Glutamatergic neuron (in vitro differentiated cells): ENCODE measurements at regions not wholly inside any gene's neighbourhood (a gene's known extent, or its start where the extent isn't known, plus 50 kb on each side); places are given as distances from the start of the nearest gene placed in this dataset.
A peak's percentile ranks its signal among the peaks of the same experiment; 100 is the strongest.

Source experiments
- DNase-seq: peaks from one replicate; pipeline ENCODE4 v3.0.0; 2022
- H3K27ac Mint-ChIP-seq: one replicate; pipeline ENCODE4 v1.8.0; 2020; ENCODE audit warnings: mild to moderate bottlenecking, mixed read lengths, inconsistent platforms; ENCODE audit not compliant: unreplicated experiment
- H3K27me3 Mint-ChIP-seq: one replicate; pipeline ENCODE4 v1.8.0; 2020; ENCODE audit warnings: mild to moderate bottlenecking, moderate library complexity, mixed read lengths, inconsistent platforms; ENCODE audit not compliant: unreplicated experiment
- H3K36me3 Mint-ChIP-seq: one replicate; pipeline ENCODE4 v1.8.0; 2020; ENCODE audit warnings: mild to moderate bottlenecking, mixed read lengths, inconsistent platforms; ENCODE audit not compliant: unreplicated experiment
- H3K4me1 Mint-ChIP-seq: one replicate; pipeline ENCODE4 v1.8.0; 2020; ENCODE audit warnings: mild to moderate bottlenecking, low read depth, mixed read lengths, inconsistent platforms; ENCODE audit not compliant: unreplicated experiment
- H3K4me3 Mint-ChIP-seq: one replicate; pipeline ENCODE4 v1.8.0; 2020; ENCODE audit warnings: mild to moderate bottlenecking, mixed read lengths, inconsistent platforms; ENCODE audit not compliant: unreplicated experiment
- H3K9me3 Mint-ChIP-seq: one replicate; pipeline ENCODE4 v1.8.0; 2020; ENCODE audit warnings: mild to moderate bottlenecking, moderate library complexity, mixed read lengths, inconsistent platforms; ENCODE audit not compliant: unreplicated experiment
- TF ChIP-seq, protein P1 (sequence below): fragments of 200-600 bp; sonication (generic); IDR thresholded peaks from one replicate; pipeline ENCODE4 v1.5.0; 2021; ENCODE audit not compliant: partially characterized antibody, unreplicated experiment

- TF ChIP-seq, protein P1, sequence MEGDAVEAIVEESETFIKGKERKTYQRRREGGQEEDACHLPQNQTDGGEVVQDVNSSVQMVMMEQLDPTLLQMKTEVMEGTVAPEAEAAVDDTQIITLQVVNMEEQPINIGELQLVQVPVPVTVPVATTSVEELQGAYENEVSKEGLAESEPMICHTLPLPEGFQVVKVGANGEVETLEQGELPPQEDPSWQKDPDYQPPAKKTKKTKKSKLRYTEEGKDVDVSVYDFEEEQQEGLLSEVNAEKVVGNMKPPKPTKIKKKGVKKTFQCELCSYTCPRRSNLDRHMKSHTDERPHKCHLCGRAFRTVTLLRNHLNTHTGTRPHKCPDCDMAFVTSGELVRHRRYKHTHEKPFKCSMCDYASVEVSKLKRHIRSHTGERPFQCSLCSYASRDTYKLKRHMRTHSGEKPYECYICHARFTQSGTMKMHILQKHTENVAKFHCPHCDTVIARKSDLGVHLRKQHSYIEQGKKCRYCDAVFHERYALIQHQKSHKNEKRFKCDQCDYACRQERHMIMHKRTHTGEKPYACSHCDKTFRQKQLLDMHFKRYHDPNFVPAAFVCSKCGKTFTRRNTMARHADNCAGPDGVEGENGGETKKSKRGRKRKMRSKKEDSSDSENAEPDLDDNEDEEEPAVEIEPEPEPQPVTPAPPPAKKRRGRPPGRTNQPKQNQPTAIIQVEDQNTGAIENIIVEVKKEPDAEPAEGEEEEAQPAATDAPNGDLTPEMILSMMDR, result no peak
- no peaks in the 10 kb centered on the region for H3K27me3 Mint-ChIP-seq
- H3K9me3 Mint-ChIP-seq, result peaks cover 2% of the 10 kb centered on the region
- H3K27ac Mint-ChIP-seq, result no peak overlapping the region
- H3K36me3 Mint-ChIP-seq, result peaks cover 10% of the 10 kb centered on the region
- no peak overlapping the region for H3K4me3 Mint-ChIP-seq
- no peak for DNase-seq
- H3K4me1 Mint-ChIP-seq, result peaks cover under 1% of the 10 kb centered on the region
Measured at GRCh38 chr2:121825003-121825950, 69.8 kb downstream of the TSN start.

- Mint-ChIP-seq H3K27ac (no peak overlapping the region), H3K36me3 (peaks cover 10% of the 10 kb centered on the region), H3K4me1 (no peaks in the 10 kb centered on the region), H3K4me3 (no peak overlapping the region), H3K27me3 (no peaks in the 10 kb centered on the region), H3K9me3 (peaks cover 3% of the 10 kb centered on the region)
- TF ChIP-seq, protein P1, result no peak
- DNase-seq, result no peak
Measured at GRCh38 chr2:121826036-121826435, 70.6 kb downstream of the TSN start.

- H3K27me3 Mint-ChIP-seq, result peaks cover 2% of the 10 kb centered on the region
- H3K9me3 Mint-ChIP-seq, result peaks cover 5% of the 10 kb centered on the region
- peaks cover 4% of the 10 kb centered on the region for H3K36me3 Mint-ChIP-seq
- H3K27ac Mint-ChIP-seq, result no peak overlapping the region
- no peak overlapping the region for H3K4me3 Mint-ChIP-seq
- peaks cover 13% of the 10 kb centered on the region for H3K4me1 Mint-ChIP-seq
- TF ChIP-seq, protein P1, result no peak
- no peak for DNase-seq
Measured at GRCh38 chr2:121828281-121828731, 72.9 kb downstream of the TSN start.

DNA sequence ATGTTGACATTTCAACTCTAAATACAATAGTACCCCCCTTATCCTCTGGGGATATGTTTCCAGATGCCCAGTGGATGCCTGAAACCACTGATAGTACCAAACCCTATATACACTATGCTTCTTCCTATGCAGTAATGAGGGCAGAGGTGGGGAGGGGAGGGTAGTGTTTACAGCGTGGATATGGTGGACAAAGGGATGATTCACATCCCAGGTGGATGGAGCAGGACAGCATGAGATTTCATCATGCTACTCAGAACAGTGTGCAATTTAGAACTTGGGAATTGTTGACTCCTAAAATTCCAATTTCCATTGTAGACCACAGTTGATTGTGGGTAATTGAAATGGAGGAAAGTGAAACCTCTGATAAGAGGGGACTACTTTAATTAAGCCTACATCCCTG, 75.4 kb downstream of the TSN start:
- TF ChIP-seq, protein P1, result no peak
- DNase-seq, result no peak
- Mint-ChIP-seq H3K4me3 (no peak overlapping the region), H3K9me3 (peaks cover 3% of the 10 kb centered on the region), H3K27me3 (peaks cover 2% of the 10 kb centered on the region), H3K4me1 (peaks cover 13% of the 10 kb centered on the region), H3K27ac (no peak overlapping the region), H3K36me3 (no peaks in the 10 kb centered on the region)

GRCh38 chr2:121831841-121832240, 76.4 kb downstream of the TSN start:
- Mint-ChIP-seq H3K36me3 (peaks cover 3% of the 10 kb centered on the region), H3K27ac (peak overlapping the region; percentile 11), H3K4me3 (no peak overlapping the region), H3K9me3 (peaks cover 3% of the 10 kb centered on the region), H3K27me3 (peaks cover 2% of the 10 kb centered on the region), H3K4me1 (peaks cover 13% of the 10 kb centered on the region)
- DNase-seq, result no peak
- TF ChIP-seq, protein P1, result no peak
